H1 (cell line): ENCODE measurements at regions not wholly inside any gene's neighbourhood (a gene's known extent, or its start where the extent isn't known, plus 50 kb on each side); places are given as distances from the start of the nearest gene placed in this dataset.

Experiments used
- CREB1 ChIP-seq: IDR thresholded peaks from 2 replicates; pipeline ENCODE4 v1.6.1; 2012; ENCODE audit warnings: inconsistent platforms
- CTCF ChIP-seq, 3 experiments: IDR thresholded peaks; 1 replicate in 2 of 3; 2 replicates in 1 of 3; pipeline versions ENCODE4 v1.5.1 to v1.6.1; 2011; ENCODE audit warnings: low read length in 3 of 3, mild to moderate bottlenecking in 3 of 3, inconsistent platforms in 2 of 3, low read depth in 1 of 3, moderate library complexity in 1 of 3; ENCODE audit not compliant: insufficient read depth in 1 of 3; ENCODE audit errors: control extremely low read depth in 1 of 3
- EZH2 ChIP-seq: fragments of 200-600 bp; sonication (generic); IDR thresholded peaks from 2 replicates; pipeline ENCODE4 v1.7.1; 2012; ENCODE audit warnings: low read depth, mild to moderate bottlenecking, moderate library complexity, low read length, inconsistent platforms; ENCODE audit not compliant: severe bottlenecking
- GABPA ChIP-seq: IDR thresholded peaks from 2 replicates; pipeline ENCODE4 v1.6.1; 2011; ENCODE audit warnings: mild to moderate bottlenecking, low read length, moderate library complexity, borderline replicate concordance; ENCODE audit not compliant: insufficient read depth
- JUN ChIP-seq: IDR thresholded peaks from 2 replicates; pipeline ENCODE4 v1.6.1; 2011; ENCODE audit warnings: low read depth, mild to moderate bottlenecking, improper control_type of control experiment, low read length
- POLR2A ChIP-seq, 2 experiments: IDR thresholded peaks; 1 replicate in 1 of 2; 2 replicates in 1 of 2; pipeline ENCODE4 v1.6.1; 2011; ENCODE audit warnings: low read depth in 2 of 2, low read length in 2 of 2, mild to moderate bottlenecking in 2 of 2; ENCODE audit errors: control extremely low read depth in 1 of 2
- POLR2AphosphoS5 ChIP-seq: IDR thresholded peaks from 2 replicates; pipeline ENCODE4 v1.6.1; 2011; ENCODE audit warnings: low read depth, low read length
- RXRA ChIP-seq: IDR thresholded peaks from 2 replicates; pipeline ENCODE4 v1.6.1; 2011; ENCODE audit warnings: low read depth, mild to moderate bottlenecking, low read length, moderate library complexity; ENCODE audit not compliant: insufficient read depth
- TAF1 ChIP-seq: IDR thresholded peaks from 2 replicates; pipeline ENCODE4 v1.6.1; 2011; ENCODE audit warnings: mild to moderate bottlenecking, low read depth, low read length
- TAF7 ChIP-seq: optimal IDR thresholded peaks from 2 replicates; pipeline ENCODE3; 2011; ENCODE audit warnings: low read depth, mild to moderate bottlenecking, inconsistent platforms, low read length, moderate library complexity, borderline replicate concordance
- ZNF274 ChIP-seq: IDR thresholded peaks from 2 replicates; pipeline ENCODE4 v1.7.0; 2012; ENCODE audit warnings: low read length, borderline replicate concordance; ENCODE audit errors: extremely low read depth
- TF ChIP-seq, protein P1 (sequence below): IDR thresholded peaks from 2 replicates; pipeline ENCODE4 v1.6.1; 2011; ENCODE audit warnings: low read depth, mild to moderate bottlenecking, low read length; ENCODE audit not compliant: insufficient read depth

- TF ChIP-seq CREB1 (no peak), CTCF (IDR thresholded peaks at IDR 0.05; ENCODE audit: control extremely low read depth in 1 of 3, insufficient read depth in 1 of 3, low read depth in 1 of 3, low read length in 3 of 3) (no peak), JUN (no peak), TAF7 (no peak), POLR2A (IDR thresholded peaks at IDR 0.05; ENCODE audit: control extremely low read depth in 1 of 2, low read depth in 2 of 2, low read length in 2 of 2) (no peak), RXRA (no peak), POLR2AphosphoS5 (no peak), TAF1 (no peak), EZH2 (no peak), GABPA (no peak), ZNF274 (no peak)
- TF ChIP-seq, protein P1, sequence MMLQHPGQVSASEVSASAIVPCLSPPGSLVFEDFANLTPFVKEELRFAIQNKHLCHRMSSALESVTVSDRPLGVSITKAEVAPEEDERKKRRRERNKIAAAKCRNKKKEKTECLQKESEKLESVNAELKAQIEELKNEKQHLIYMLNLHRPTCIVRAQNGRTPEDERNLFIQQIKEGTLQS, result no peak
Measured at GRCh38 chr7:98774884-98775283, 94.9 kb downstream of the TMEM130 start.
